GM12875 (cell line): ENCODE measurements at regions not wholly inside any gene's neighbourhood (a gene's known extent, or its start where the extent isn't known, plus 50 kb on each side); places are given as distances from the start of the nearest gene placed in this dataset.

ENCODE experiments used
- H3K4me3 ChIP-seq: one replicate; pipeline ENCODE4 v1.5.1; 2011; ENCODE audit warnings: low read depth, low read length, control low read depth
- CTCF ChIP-seq: IDR thresholded peaks from 2 replicates; pipeline ENCODE4 v1.5.1; 2011; ENCODE audit warnings: low read depth, mild to moderate bottlenecking, control low read depth, inconsistent platforms, low read length, moderate library complexity, borderline replicate concordance; ENCODE audit not compliant: insufficient read depth

GRCh38 chr13:79711631-79712030 is 230.7 kb downstream of the NDFIP2 start:
- no peak for TF ChIP-seq CTCF
- H3K4me3 ChIP-seq: no peak overlapping the region

- no peak overlapping the region for H3K4me3 ChIP-seq
- no peak for TF ChIP-seq CTCF
These were observed 229.4 kb downstream of the NDFIP2 start for GRCh38 chr13:79710376-79710775.

- TF ChIP-seq CTCF: no peak
- H3K4me3 ChIP-seq: no peak overlapping the region
These were observed 228.5 kb downstream of the NDFIP2 start for GRCh38 chr13:79709471-79709870.

- no peak overlapping the region for H3K4me3 ChIP-seq
- no peak for TF ChIP-seq CTCF
These were observed 222.8 kb downstream of the NDFIP2 start for GRCh38 chr13:79703772-79704171.

GRCh38 chr13:79695754-79696153 is 214.8 kb downstream of the NDFIP2 start:
- TF ChIP-seq CTCF: no peak
- no peak overlapping the region for H3K4me3 ChIP-seq

GRCh38 chr13:79692846-79693245 is 211.9 kb downstream of the NDFIP2 start:
- TF ChIP-seq CTCF: no peak
- H3K4me3 ChIP-seq: no peak overlapping the region

- no peak overlapping the region for H3K4me3 ChIP-seq
- TF ChIP-seq CTCF: no peak
These were observed 210.9 kb downstream of the NDFIP2 start for GRCh38 chr13:79691826-79692225.
